GM18498 (cell line): ENCODE measurements at regions not wholly inside any gene's neighbourhood (a gene's known extent, or its start where the extent isn't known, plus 50 kb on each side); places are given as distances from the start of the nearest gene placed in this dataset.
"Not testable (repeated sequence)": the region's sequence is repeated elsewhere in the genome, so short reads cannot be mapped to it uniquely, and the experiment has no call there.

Experiments used
- ATAC-seq: cut with Tn5 transposase; IDR thresholded peaks from one replicate; pipeline ENCODE4 v1.9.1; 2021; ENCODE audit warnings: mild to moderate bottlenecking, moderate library complexity; ENCODE audit not compliant: unreplicated experiment

- ATAC-seq, result no peak
These were observed 492.7 kb downstream of the PIK3C3 start for GRCh38 chr18:42447688-42448087.

GRCh38 chr18:42458226-42458625 lies 503.2 kb downstream of the PIK3C3 start:
- ATAC-seq, result no peak

GRCh38 chr18:42459873-42460272 lies 504.8 kb downstream of the PIK3C3 start:
- no peak for ATAC-seq

GRCh38 chr18:42471885-42472284 lies 516.9 kb downstream of the PIK3C3 start:
- ATAC-seq, result no peak

GRCh38 chr18:42473611-42474010 lies 518.6 kb downstream of the PIK3C3 start:
- ATAC-seq, result no peak

- no peak for ATAC-seq
These were observed 519.5 kb downstream of the PIK3C3 start for GRCh38 chr18:42474577-42474976.

- ATAC-seq, result no peak
These were observed 520.1 kb downstream of the PIK3C3 start for GRCh38 chr18:42475157-42475556.

- no peak for ATAC-seq
These were observed 522.2 kb downstream of the PIK3C3 start for GRCh38 chr18:42477267-42477666.

GRCh38 chr18:42480441-42480840 lies 525.4 kb downstream of the PIK3C3 start:
- no peak for ATAC-seq

- no peak for ATAC-seq
These were observed 529.6 kb downstream of the PIK3C3 start for GRCh38 chr18:42484648-42485047.

- no peak for ATAC-seq
These were observed 531.2 kb downstream of the PIK3C3 start for GRCh38 chr18:42486271-42486670.

- no peak for ATAC-seq
These were observed 553.8 kb downstream of the PIK3C3 start for GRCh38 chr18:42508683-42509296.

GRCh38 chr18:42509750-42510415 lies 554.8 kb downstream of the PIK3C3 start:
- peak; percentile 84 for ATAC-seq

- ATAC-seq, result no peak
These were observed 555.5 kb downstream of the PIK3C3 start for GRCh38 chr18:42510540-42510939.

GRCh38 chr18:42513441-42513840 lies 558.4 kb downstream of the PIK3C3 start:
- no peak for ATAC-seq

GRCh38 chr18:42514512-42514911 lies 559.5 kb downstream of the PIK3C3 start:
- ATAC-seq, result no peak

GRCh38 chr18:42517896-42518295 lies 562.9 kb downstream of the PIK3C3 start:
- no peak for ATAC-seq

GRCh38 chr18:42518331-42518730 lies 563.3 kb downstream of the PIK3C3 start:
- not testable (repeated sequence) for ATAC-seq

- no peak for ATAC-seq
These were observed 565.1 kb downstream of the PIK3C3 start for GRCh38 chr18:42520138-42520537.

- ATAC-seq, result no peak
These were observed 570.9 kb downstream of the PIK3C3 start for GRCh38 chr18:42525905-42526304.

GRCh38 chr18:42527766-42528165 lies 572.7 kb downstream of the PIK3C3 start:
- ATAC-seq, result no peak

- ATAC-seq, result no peak
These were observed 575.2 kb downstream of the PIK3C3 start for GRCh38 chr18:42530276-42530675.

- ATAC-seq, result no peak
These were observed 577.1 kb downstream of the PIK3C3 start for GRCh38 chr18:42532119-42532518.
